Heart left ventricle (tissue), 16 donors: ENCODE measurements at regions not wholly inside any gene's neighbourhood (a gene's known extent, or its start where the extent isn't known, plus 50 kb on each side); places are given as distances from the start of the nearest gene placed in this dataset.
"Not testable (repeated sequence)": the region's sequence is repeated elsewhere in the genome, so short reads cannot be mapped to it uniquely, and the experiment has no call there.

Experiments used
- ATAC-seq, 4 donors: fragments of 200-7000 bp; cut with Tn5 transposase; one replicate each; pipeline ENCODE4 v1.9.1; 2020 to 2022; ENCODE audit warnings: moderate library complexity in 4 of 4, mild to moderate bottlenecking in 3 of 4, moderate number of reproducible peaks in 1 of 4
- DNase-seq, 5 donors: peaks; one replicate each; pipeline ENCODE4 v3.0.0-alpha.2; 2020
- H3K27ac ChIP-seq, 12 donors: fragments of 200-600 bp; sonication (generic) in 4 of 12; one replicate each; pipeline versions ENCODE4 v1.5.0 to v1.8.0; 2016 to 2022; ENCODE audit warnings: mild to moderate bottlenecking in 2 of 12
- H3K27me3 ChIP-seq, 9 donors: fragments of 200-600 bp; sonication (generic) in 2 of 9; one replicate each; pipeline versions ENCODE4 v1.5.1 to v1.8.0; 2016 to 2022; ENCODE audit warnings: mild to moderate bottlenecking in 3 of 9
- H3K36me3 ChIP-seq, 9 donors: fragments of 200-600 bp; sonication (generic) in 2 of 9; one replicate each; pipeline versions ENCODE4 v1.5.0 to v1.8.0; 2018 to 2022; ENCODE audit warnings: mild to moderate bottlenecking in 2 of 9
- H3K4me1 ChIP-seq, 12 donors: fragments of 200-600 bp; sonication (generic) in 4 of 12; one replicate each; pipeline versions ENCODE4 v1.5.0 to v1.8.0; 2016 to 2022; ENCODE audit warnings: mild to moderate bottlenecking in 3 of 12
- H3K4me3 ChIP-seq, 12 donors: fragments of 200-600 bp; sonication (generic) in 4 of 12; one replicate each; pipeline versions ENCODE4 v1.5.0 to v1.8.0; 2017 to 2022; ENCODE audit warnings: mild to moderate bottlenecking in 9 of 12, moderate library complexity in 4 of 12
- H3K9me3 ChIP-seq, 12 donors: fragments of 200-600 bp; sonication (generic) in 4 of 12; one replicate each; pipeline versions ENCODE4 v1.5.0 to v1.8.0; 2016 to 2022; ENCODE audit warnings: mild to moderate bottlenecking in 1 of 12
- WGBS, 4 donors: extraction: QIAGEN DNeasy Blood & Tissue Kit in 2 of 4; methylation state at CpG; one replicate each; pipeline versions ENCODE4 v1.1.5 to v1.1.7; 2013 to 2018; 5-methylcytosine and 5-hydroxymethylcytosine counted together
- intact Hi-C, 10 donors: fragments of 100-400 bp; cut with DNase I; formaldehyde crosslinking; loops; one replicate each; pipeline versions ENCODE4 v1.11.1 to v1.14.2; 2022
- donor health status: ischemic (EF 13 %, LVEDD 7.1; RV severe dilation, severe dysfunction).
- donor health status: healthy with polysubstance abuse.
- donor health status: DM: no; HTN: yes; CAD: no.
- donor health status: DM: no; HTN: no; CAD: no.
- donor health status: ischemic (EF 25% LVEDD 6.9; RV normal size, moderate dysfunction).
- donor health status: ischemic (EF 25% LVEDD 5.7; RV mildly dilated, moderate dysfunction).
- donor health status: healthy.
- donor health status: DM: yes; HTN: yes; CAD: no.
- donor health status: ischemic (EF 35%, LVEDD 5.7; RV mildly dilated, moderate dysfunction).
- donor health status: nonischemic (EF 11% LVEDD 7.7; RV severe dilation, severe dysfunction).
- donor health status: DM: yes; HTN: yes; CAD: no.
- donor health status: PGD.
- donor health status: ischemic (EF 29% LVEDD 5.4; RV normal size, mild dysfunction).
- donor health status: nonischemic (EF 23%, LVEDD 6.1; RV moderate dilation, normal function).

DNA sequence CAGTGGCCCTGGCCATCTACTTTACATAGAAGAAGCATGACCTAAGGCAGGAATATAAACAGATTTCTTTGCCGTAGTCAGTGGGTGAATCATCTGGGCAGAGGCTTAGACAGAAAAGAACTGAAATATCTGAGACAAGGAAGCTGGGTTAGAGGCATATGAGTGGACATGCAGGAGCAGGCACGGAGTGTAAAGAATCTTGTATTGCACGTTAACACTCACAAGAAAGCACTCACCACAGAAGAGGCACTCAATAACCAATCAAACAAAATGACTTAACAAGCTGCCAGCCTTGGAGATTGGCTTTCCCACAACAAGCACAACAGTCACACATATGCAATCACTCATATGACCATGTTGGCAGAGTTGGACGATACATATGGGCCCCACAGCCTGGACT is 364.9 kb downstream of the FOXD4L5 start:
- intact Hi-C loops, ATAC-seq, H3K9me3 ChIP-seq, DNase-seq, H3K36me3 ChIP-seq, H3K27ac ChIP-seq, H3K27me3 ChIP-seq, H3K4me1 ChIP-seq, H3K4me3 ChIP-seq: not testable (repeated sequence)
- WGBS, 4 donors = 56 to 80% (median 66%) methylated on average over 3 to 4 of the region's 4 CpGs

- H3K36me3 ChIP-seq, H3K27ac ChIP-seq, H3K4me3 ChIP-seq, H3K27me3 ChIP-seq, H3K4me1 ChIP-seq, H3K9me3 ChIP-seq, intact Hi-C loops, ATAC-seq: not testable (repeated sequence)
- peak in 1 of 5 donors; percentile 14 for DNase-seq
- WGBS, 4 donors = 76 to 96% (median 89%) methylated on average over 14 to 16 of the region's 21 CpGs
These were observed 396.4 kb downstream of the FOXD4L5 start for GRCh38 chr9:64888643-64889042.

GRCh38 chr9:64870594-64870993 is 414.4 kb downstream of the FOXD4L5 start:
- H3K4me3 ChIP-seq, intact Hi-C loops, H3K27ac ChIP-seq, H3K4me1 ChIP-seq, H3K36me3 ChIP-seq, H3K9me3 ChIP-seq, DNase-seq, ATAC-seq, H3K27me3 ChIP-seq: not testable (repeated sequence)
- WGBS, 4 donors = 56 to 75% (median 67%) methylated on average over 1 to 2 of the region's 2 CpGs; no CpG with 5 or more reads in 1 of the 4 donors
